HPDE6-E6E7 (cell line): ENCODE measurements at regions not wholly inside any gene's neighbourhood (a gene's known extent, or its start where the extent isn't known, plus 50 kb on each side); places are given as distances from the start of the nearest gene placed in this dataset.
A peak's percentile ranks its signal among the peaks of the same experiment; 100 is the strongest.
"Not testable (repeated sequence)": the region's sequence is repeated elsewhere in the genome, so short reads cannot be mapped to it uniquely, and the experiment has no call there.

Experiments
- DNase-seq: peaks from one replicate; pipeline ENCODE4 v3.0.0; 2011; ENCODE audit warnings: missing footprints; ENCODE audit errors: extremely low spot score

GRCh38 chr5:42949348-42950115 is 90.6 kb downstream of the ANXA2R start:
- DNase-seq, result no peak

- DNase-seq, result no peak
Observed at GRCh38 chr5:42948961-42949347, 91.2 kb downstream of the ANXA2R start.

- DNase-seq, result peak; percentile 82
Observed at GRCh38 chr5:42944989-42945388, 95.1 kb downstream of the ANXA2R start.

GRCh38 chr5:42943931-42944631 is 96.0 kb downstream of the ANXA2R start:
- DNase-seq, result no peak

GRCh38 chr5:42940853-42941252 is 99.3 kb downstream of the ANXA2R start:
- DNase-seq, result no peak

- DNase-seq, result not testable (repeated sequence)
Observed at GRCh38 chr5:42932011-42932410, 108.1 kb downstream of the ANXA2R start.

GRCh38 chr5:42931451-42931850 is 108.7 kb downstream of the ANXA2R start:
- DNase-seq, result not testable (repeated sequence)

GRCh38 chr5:42930934-42931333 is 109.2 kb downstream of the ANXA2R start:
- no peak for DNase-seq

GRCh38 chr5:42929871-42930270 is 110.2 kb downstream of the ANXA2R start:
- no peak for DNase-seq

- DNase-seq, result no peak
Observed at GRCh38 chr5:42927730-42928129, 112.4 kb downstream of the ANXA2R start.

GRCh38 chr5:42924686-42925085 is 113.0 kb upstream of the SELENOP start:
- DNase-seq, result no peak

- no peak for DNase-seq
Observed at GRCh38 chr5:42924226-42924625, 112.5 kb upstream of the SELENOP start.

GRCh38 chr5:42923710-42924109 is 112.0 kb upstream of the SELENOP start:
- DNase-seq, result no peak

- DNase-seq, result no peak
Observed at GRCh38 chr5:42919600-42919999, 107.9 kb upstream of the SELENOP start.

GRCh38 chr5:42915306-42915866 is 103.7 kb upstream of the SELENOP start:
- DNase-seq, result no peak

- DNase-seq, result peak; percentile 63
Observed at GRCh38 chr5:42912184-42912798, 100.6 kb upstream of the SELENOP start.

GRCh38 chr5:42908509-42909488 is 97.1 kb upstream of the SELENOP start:
- DNase-seq, result peak; percentile 62

- DNase-seq, result no peak
Observed at GRCh38 chr5:42908086-42908485, 96.4 kb upstream of the SELENOP start.

- no peak for DNase-seq
Observed at GRCh38 chr5:42905827-42906226, 94.1 kb upstream of the SELENOP start.

GRCh38 chr5:42900734-42901133 is 89.0 kb upstream of the SELENOP start:
- DNase-seq, result no peak

GRCh38 chr5:42898760-42899159 is 87.1 kb upstream of the SELENOP start:
- no peak for DNase-seq
